ENCODE measurements at regions not wholly inside any gene's neighbourhood (a gene's known extent, or its start where the extent isn't known, plus 50 kb on each side); places are given as distances from the start of the nearest gene placed in this dataset.
A peak's percentile ranks its signal among the peaks of the same experiment; 100 is the strongest.

DNA sequence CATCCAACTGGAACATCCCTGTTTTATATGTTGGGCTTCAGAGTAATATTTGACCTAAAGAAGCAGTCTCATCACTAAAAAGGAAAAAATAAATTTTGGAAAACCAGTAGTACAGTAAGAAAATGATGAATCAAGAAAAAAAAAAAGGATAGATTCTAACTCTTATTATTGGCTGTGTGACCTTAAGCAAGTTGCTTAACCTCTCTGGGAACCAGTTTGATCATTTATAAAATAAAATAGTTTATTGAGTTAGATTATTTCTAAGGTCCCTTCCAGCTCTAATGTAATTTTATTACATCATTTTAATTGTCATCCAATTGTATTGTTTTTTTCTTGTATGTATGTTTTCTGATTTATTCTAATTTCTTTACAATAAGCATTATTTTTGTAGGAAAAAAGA is 127.0 kb downstream of the PRELID2 start:
- no peak for DNase-seq
- TF ChIP-seq POLR2A (IDR thresholded peaks at IDR 0.05; ENCODE audit: low read length) (no peak), GATA1 (IDR thresholded peaks at IDR 0.05; ENCODE audit: low read depth, low read length) (no peak)

- DNase-seq, result no peak
- TF ChIP-seq POLR2A (IDR thresholded peaks at IDR 0.05; ENCODE audit: low read length) (no peak), GATA1 (IDR thresholded peaks at IDR 0.05; ENCODE audit: low read depth, low read length) (no peak)
These were observed 130.4 kb downstream of the PRELID2 start for GRCh38 chr5:145704724-145705123.

GRCh38 chr5:145703856-145704255 is 131.3 kb downstream of the PRELID2 start:
- TF ChIP-seq POLR2A (IDR thresholded peaks at IDR 0.05; ENCODE audit: low read length) (no peak), GATA1 (IDR thresholded peaks at IDR 0.05; ENCODE audit: low read depth, low read length) (no peak)
- DNase-seq, result no peak

DNA sequence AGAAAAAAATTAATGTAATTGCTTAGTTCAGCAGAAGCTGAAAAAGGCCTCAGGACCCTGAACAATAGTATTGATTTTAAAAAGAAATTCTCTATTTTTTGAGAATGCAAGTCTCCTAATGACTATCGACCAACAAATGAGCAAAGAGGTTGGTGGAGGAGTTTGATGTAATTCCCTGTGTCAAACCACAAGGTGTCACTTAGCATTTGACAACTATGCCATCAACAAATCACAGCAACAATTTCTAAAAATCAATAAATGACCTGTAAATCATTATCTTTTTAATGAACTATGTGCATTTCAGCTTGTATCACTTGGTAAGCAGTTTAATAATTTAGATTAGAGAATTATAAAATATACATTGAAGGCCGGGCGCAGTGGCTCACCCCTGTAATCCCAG is 133.7 kb downstream of the PRELID2 start:
- TF ChIP-seq GATA1 (IDR thresholded peaks at IDR 0.05; ENCODE audit: low read depth, low read length), result no peak
- TF ChIP-seq POLR2A (IDR thresholded peaks at IDR 0.05; ENCODE audit: low read length), result no peak
- DNase-seq, result no peak

DNA sequence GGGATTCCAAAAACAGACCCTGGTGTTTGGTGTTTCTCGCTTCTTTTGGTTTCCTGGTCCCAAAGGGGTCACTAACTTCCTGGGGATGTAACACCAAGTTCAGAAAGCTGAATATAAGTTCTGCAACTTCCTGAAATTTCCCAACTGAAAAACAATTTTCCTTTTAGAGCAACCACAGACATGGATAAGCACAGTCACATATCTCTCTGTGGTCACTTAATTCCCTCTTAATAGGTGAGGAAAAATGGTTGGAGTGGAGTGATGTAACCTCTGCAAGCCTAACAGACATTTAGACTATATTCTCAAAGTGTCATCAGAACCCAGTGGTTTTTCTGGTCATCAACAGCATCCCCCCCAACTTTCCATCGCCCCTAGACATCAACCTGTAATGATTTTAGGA is 135.3 kb downstream of the PRELID2 start:
- no peak for TF ChIP-seq GATA1 (IDR thresholded peaks at IDR 0.05; ENCODE audit: low read depth, low read length)
- TF ChIP-seq POLR2A (IDR thresholded peaks at IDR 0.05; ENCODE audit: low read length), result no peak

GRCh38 chr5:145697251-145697990 is 137.7 kb downstream of the PRELID2 start:
- TF ChIP-seq GATA1 (IDR thresholded peaks at IDR 0.05; ENCODE audit: low read depth, low read length), result no peak
- no peak for TF ChIP-seq POLR2A (IDR thresholded peaks at IDR 0.05; ENCODE audit: low read length)
- peak; percentile 48 to 64 for DNase-seq

More for the DNA sequence above, 135.3 kb downstream of the PRELID2 start:
- no peak for DNase-seq

- TF ChIP-seq GATA1 (IDR thresholded peaks at IDR 0.05; ENCODE audit: low read depth, low read length), result no peak
- no peak for TF ChIP-seq POLR2A (IDR thresholded peaks at IDR 0.05; ENCODE audit: low read length)
- DNase-seq, result no peak
These were observed 145.9 kb downstream of the PRELID2 start for GRCh38 chr5:145689235-145689634.

DNA sequence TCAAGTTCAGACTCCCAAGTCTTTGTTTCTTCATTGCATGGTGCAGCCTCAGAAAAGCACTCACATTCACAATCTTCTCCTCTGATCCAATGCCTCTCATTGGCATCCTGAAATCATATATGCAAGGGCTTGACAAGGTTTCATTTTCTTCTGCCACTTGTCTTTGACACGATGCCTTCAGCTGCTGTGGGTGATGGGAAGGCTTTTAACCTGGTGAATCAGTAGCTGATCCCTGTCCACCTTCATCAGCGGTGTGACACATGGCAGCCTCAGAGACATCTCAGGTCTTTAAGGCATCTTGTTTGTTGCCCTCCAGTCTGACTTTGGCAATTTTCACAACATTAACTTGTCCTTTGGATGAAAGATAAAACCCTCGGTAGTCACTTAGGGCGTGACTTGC is 147.2 kb downstream of the PRELID2 start:
- DNase-seq, result no peak
- TF ChIP-seq GATA1 (IDR thresholded peaks at IDR 0.05; ENCODE audit: low read depth, low read length), result no peak
- TF ChIP-seq POLR2A (IDR thresholded peaks at IDR 0.05; ENCODE audit: low read length), result no peak

DNA sequence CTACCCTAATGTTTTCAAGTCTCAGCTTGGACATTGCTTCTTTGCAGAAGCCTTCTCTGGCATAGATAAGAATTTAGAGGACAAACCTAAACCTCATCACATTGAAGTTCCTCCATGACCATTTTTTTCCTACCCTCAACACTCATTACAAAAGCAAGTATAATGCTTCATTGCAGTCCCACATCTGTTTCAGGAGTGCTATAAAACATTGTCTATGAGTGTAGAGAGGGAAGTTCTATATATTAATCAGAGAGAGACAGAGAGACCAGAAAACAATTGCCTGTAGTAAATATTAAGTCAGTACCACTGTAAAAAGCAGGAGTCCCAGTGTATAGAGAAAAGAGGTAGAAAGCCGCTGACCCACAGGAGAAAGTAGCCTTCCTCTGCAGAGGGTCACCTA is 149.7 kb downstream of the PRELID2 start:
- TF ChIP-seq GATA1 (IDR thresholded peaks at IDR 0.05; ENCODE audit: low read depth, low read length), result no peak
- no peak for TF ChIP-seq POLR2A (IDR thresholded peaks at IDR 0.05; ENCODE audit: low read length)
- DNase-seq, result no peak

DNA sequence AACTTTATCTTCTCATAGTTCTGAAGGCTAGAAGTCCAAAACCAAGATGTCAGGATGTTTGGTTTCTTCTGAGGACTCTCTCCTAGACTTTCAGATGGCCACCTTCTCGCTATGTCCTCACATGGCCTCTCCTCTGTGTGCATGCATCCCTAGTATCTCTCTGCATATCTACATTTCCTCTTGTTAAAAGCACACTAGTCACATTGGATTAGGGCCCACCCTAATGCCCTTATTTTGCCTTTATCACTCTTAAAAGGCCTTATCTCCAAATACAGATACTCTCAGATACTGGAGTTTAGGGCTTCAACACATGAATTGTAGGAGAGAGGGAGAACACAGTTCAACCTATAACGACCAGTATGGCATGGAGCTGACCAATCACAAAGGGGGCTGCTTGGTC is 151.7 kb downstream of the PRELID2 start:
- DNase-seq, result peak; percentile 51 to 89
- TF ChIP-seq GATA1 (IDR thresholded peaks at IDR 0.05; ENCODE audit: low read depth, low read length), result no peak
- no peak for TF ChIP-seq POLR2A (IDR thresholded peaks at IDR 0.05; ENCODE audit: low read length)

GRCh38 chr5:145682197-145682899 is 152.8 kb downstream of the PRELID2 start:
- DNase-seq, result no peak
- no peak for TF ChIP-seq POLR2A (IDR thresholded peaks at IDR 0.05; ENCODE audit: low read length)
- no peak for TF ChIP-seq GATA1 (IDR thresholded peaks at IDR 0.05; ENCODE audit: low read depth, low read length)

- DNase-seq, result peak; percentile 87 to 88
- TF ChIP-seq GATA1 (IDR thresholded peaks at IDR 0.05; ENCODE audit: low read depth, low read length), result no peak
- no peak for TF ChIP-seq POLR2A (IDR thresholded peaks at IDR 0.05; ENCODE audit: low read length)
These were observed 153.5 kb downstream of the PRELID2 start for GRCh38 chr5:145681686-145682085.

DNA sequence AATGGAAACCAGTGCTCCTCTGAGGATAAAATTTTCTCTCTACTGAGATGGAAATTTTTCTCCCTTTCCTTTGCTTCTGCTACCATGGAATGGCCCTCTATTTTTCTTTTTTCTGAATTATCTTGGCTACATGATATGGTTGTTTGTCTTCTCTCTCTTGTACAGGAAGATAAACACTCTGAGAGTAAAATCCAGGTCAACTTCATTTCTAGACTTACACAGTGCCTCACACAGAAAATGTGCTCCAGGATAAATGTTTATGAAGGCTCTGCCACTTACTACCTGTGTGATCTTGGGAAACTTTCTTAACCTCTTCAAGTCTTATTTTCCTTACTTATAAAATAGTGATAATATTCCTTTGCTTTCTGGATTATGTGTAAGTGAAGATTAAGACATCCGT is 153.9 kb downstream of the PRELID2 start:
- no peak for DNase-seq
- no peak for TF ChIP-seq POLR2A (IDR thresholded peaks at IDR 0.05; ENCODE audit: low read length)
- no peak for TF ChIP-seq GATA1 (IDR thresholded peaks at IDR 0.05; ENCODE audit: low read depth, low read length)

GRCh38 chr5:145680767-145681166 is 154.4 kb downstream of the PRELID2 start:
- TF ChIP-seq GATA1 (IDR thresholded peaks at IDR 0.05; ENCODE audit: low read depth, low read length) (no peak), POLR2A (IDR thresholded peaks at IDR 0.05; ENCODE audit: low read length) (no peak)
- DNase-seq, result no peak

DNA sequence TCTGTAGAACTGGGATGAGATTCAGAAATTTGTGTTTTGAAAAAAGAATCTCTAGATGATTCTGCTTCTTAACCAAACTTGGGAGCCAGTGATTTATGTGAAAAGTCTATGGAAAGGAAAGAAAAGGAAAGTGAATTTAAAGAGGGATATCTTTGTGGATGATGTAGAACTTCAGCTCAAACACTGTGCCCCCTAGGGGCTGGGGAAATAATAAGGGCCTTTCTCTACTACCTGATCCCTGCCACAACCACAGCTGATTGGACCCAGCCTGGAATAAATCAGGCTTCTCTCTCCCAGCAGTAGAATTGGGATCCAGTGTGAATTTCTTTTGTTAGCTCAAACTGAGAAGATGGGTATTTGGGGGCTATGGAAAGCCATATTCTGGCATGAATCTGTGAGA is 155.0 kb downstream of the PRELID2 start:
- no peak for DNase-seq
- TF ChIP-seq POLR2A (IDR thresholded peaks at IDR 0.05; ENCODE audit: low read length) (no peak), GATA1 (IDR thresholded peaks at IDR 0.05; ENCODE audit: low read depth, low read length) (no peak)
